HG03342 (cell line): ENCODE measurements at regions not wholly inside any gene's neighbourhood (a gene's known extent, or its start where the extent isn't known, plus 50 kb on each side); places are given as distances from the start of the nearest gene placed in this dataset.

Experiments
- ATAC-seq: cut with Tn5 transposase; IDR thresholded peaks from one replicate; pipeline ENCODE4 v1.9.1; 2021; ENCODE audit warnings: mild to moderate bottlenecking, moderate library complexity; ENCODE audit not compliant: unreplicated experiment

DNA sequence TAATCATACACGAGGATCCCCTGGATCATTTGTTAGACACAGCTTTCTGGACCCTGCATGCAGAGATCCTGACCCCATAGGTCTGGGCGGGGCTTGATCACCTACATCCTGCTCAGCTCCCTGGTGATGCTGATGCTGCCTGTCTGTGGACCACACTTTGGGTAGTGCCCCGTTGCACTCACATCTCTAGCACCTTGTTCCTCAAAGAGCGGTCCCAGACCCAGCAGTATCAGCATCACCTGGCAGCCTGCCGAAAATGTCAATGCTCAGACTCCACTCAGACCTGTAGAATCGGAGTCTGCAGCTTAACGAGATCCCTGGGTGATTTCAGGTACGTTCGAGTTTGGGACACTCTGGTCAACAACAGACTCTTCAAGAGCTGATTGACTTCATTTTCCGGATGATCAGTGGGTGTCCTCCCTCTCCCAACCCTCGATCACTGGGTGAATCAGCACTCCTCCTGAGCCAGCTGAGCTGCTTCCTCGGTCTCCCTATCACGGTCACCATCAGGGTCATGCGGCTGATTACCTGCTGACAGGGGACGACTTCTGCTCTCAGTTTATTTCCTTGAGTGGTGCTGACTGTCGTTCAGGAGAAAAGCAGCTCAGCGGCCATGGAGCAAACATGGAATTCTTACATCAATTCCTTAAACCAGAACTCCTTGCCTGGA, 150.6 kb upstream of the RAB12 start:
- ATAC-seq: no peak

DNA sequence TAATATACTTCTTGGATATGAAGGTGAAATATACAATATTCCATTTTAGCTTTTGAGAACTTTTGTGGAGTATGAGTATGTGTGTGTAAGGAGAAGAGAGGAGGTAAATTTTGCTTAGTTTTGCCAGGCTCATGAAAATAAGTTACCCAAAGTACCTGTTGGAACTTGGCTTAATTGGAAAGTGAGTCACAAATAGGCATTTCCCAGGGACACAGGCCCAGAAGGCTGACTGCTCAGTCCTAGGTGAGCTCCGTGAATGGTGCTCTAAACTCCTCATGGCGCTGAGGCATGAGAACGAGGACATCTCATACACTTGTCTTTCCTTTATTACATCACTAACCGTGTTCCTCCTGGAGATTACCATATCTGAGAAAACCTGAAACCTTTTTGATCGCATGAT, 148.5 kb upstream of the RAB12 start:
- no peak for ATAC-seq

DNA sequence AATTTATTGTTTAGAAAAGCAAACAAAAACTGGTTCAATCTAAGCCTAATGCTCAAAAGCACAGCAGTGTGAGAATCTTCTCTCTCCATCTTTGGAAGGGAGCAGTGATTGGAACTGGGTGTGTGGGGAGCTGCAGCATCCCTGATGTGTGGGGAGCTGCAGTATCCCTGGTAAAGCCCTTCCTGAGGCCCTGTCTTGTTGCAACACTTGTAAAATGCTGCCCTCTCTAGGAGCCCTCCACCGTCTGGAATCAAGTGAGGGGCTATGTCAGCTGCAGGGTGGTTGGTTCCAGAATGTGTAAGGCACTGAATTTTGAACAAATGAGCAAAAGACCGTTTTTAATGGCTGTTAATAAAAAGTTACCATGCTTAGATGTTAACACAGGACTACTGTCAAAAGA, 147.7 kb upstream of the RAB12 start:
- no peak for ATAC-seq

DNA sequence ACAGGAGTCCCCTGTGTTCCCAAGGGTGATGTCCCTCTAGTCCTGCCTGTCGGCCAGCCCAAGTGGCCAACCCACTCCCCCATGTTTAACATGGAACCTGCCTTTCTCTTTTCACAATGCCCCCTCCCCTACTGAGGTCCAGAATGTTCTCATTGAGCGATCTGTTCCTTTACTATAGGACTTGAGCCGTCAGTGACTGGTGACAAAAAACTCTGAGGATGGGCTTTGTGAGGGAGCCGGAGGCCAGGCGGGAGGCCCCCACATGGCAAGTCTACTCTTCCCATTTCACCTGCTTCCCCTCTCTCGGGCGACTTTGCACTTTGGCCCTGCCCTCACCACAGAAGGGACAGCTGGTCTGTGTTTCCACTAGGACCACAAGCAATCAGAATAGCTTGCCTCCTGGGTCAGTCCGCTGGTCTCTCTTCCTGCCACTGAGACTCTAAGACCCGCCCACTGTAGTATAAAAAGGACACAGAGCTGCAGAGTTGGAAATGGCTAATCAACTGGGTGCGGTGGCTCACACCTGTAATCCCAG, 146.5 kb upstream of the RAB12 start:
- no peak for ATAC-seq

DNA sequence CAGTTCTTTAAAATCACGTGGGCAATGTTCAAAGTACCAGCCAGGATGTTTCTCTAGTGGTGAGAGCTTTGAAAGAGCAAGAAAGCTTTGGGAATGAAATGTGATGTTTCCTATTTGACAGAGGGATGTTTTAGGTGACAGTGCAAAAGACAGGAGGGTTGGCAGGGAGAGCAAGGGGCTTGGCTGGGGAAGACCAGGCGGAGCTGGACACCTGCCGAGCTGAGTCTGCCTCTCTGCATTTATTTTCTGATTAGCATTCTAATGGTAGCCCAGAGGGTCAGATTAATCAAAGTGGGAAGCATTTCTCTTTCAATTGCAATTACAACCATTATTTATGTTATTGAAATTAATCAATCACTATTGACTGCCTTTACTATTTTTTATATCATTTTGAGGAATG, 145.4 kb upstream of the RAB12 start:
- no peak for ATAC-seq

DNA sequence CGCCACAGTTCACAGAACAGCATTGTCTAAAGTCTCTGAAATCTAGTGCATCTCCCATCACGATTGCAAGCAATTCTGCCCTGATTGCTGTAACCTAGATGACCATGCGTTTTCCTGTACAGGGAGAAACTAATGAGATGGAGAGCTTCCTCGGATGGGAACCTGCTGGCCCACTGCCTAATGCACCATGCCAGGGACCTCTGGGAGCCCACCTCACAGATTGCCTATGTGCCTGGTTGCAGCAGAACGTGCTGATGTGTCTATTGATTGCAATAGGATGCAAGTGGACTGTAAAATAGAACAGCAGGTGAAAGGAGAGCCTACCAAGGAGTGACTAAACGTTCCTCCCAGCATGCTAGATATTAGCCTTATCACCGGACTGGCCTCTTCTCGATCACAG, 141.0 kb upstream of the RAB12 start:
- ATAC-seq: no peak

DNA sequence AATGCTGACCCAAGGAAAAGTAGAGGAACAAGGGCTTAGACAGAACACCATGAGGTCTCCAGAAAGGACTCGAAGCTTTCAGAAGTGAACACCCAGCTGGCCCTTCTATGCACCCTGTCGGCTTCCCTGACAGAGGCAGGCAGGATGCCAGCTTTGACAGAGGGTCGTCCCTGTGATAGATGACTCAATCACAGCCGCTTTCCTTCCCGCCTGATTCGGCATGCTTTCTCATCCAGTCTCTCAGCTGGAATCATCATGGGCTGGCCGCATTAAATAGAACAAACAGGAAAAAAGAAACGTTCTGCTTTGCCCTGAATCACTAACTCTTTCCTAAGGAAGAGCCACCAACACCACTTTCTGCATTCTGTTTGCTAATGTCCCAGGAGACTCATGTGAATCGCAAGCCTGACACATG, 140.3 kb upstream of the RAB12 start:
- ATAC-seq: no peak

DNA sequence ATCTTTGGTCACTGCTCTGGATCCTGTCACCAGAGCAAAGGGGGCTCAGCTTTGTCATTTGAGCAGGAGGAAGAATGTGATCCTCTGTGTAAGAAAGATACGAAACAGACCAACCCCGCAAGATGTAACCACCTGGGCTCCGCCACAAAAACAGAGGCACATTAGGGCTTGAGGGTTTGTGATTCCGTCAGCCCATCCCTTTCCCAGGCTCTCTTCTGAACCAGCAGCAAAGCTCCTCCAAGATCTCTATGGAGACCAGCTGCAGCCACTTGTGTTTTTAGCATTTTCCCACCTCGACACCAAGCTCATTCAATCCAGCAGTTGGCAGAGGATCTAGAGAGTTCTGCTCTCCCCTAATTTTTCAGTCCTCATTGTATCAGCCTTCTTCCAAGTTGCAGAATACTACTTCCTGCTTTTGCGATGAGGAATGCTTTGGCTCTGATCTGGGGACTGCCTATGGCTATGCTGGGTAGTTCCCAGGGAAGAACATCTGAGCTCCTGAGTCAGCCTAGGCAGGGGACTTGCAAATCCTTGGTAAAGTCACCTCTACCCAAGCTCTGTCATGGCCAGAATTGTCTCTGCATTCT, 139.6 kb upstream of the RAB12 start:
- ATAC-seq: no peak

DNA sequence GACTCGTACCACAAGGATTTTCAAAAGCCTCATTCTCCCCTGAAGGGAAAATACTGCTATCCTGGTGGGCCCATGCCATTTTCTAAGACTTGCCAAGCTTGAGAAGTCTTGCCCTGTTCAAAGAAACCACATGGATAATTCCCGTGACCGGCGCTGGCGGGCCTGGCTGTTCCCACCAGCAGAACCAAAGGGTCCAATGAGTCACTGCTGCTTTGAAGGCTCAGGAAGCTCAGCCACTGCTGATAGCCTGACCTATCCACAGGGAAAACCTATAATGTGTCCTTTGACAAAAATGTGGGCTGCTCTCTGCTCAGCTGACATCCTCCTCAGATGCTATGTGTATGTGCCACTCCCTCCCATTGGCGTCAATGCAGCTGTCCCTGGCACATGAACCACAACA, 137.9 kb upstream of the RAB12 start:
- ATAC-seq: no peak

DNA sequence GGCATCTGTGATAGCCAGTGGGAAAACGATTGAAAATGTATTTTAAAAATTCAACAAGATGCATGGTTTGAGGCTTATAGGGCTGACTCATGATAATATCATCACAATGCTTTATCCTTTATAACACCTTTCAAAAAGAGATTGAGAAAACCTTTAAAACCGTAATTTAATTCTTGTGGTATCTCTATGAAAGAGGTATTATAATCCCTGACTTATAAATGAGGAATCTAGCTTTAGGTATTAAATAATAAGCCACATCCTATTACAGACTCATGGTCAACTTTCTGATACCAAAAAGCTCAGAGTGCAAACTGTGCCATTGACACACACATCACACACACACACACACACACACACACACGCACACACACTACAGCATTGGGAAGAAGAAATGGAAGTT, 134.6 kb upstream of the RAB12 start:
- ATAC-seq: no peak

DNA sequence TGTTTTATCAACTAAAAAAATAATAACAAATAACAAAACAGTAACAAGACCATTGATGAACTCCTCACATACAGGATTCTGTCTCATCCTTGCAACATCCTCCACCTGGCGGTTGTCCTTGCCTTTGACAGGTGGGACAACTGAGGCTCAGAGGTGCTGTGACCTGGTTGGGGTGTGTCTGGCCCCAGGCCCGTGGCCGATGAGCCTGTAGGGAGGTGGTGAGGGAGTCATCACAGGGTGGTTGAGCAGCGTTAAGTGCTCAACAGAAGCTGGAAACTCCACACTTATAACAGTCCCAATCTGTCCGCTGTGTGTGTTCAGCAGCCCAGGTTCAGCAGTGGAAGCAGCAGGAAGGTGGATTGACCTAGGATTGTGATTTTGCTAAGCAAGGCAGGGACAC, 131.6 kb upstream of the RAB12 start:
- no peak for ATAC-seq

DNA sequence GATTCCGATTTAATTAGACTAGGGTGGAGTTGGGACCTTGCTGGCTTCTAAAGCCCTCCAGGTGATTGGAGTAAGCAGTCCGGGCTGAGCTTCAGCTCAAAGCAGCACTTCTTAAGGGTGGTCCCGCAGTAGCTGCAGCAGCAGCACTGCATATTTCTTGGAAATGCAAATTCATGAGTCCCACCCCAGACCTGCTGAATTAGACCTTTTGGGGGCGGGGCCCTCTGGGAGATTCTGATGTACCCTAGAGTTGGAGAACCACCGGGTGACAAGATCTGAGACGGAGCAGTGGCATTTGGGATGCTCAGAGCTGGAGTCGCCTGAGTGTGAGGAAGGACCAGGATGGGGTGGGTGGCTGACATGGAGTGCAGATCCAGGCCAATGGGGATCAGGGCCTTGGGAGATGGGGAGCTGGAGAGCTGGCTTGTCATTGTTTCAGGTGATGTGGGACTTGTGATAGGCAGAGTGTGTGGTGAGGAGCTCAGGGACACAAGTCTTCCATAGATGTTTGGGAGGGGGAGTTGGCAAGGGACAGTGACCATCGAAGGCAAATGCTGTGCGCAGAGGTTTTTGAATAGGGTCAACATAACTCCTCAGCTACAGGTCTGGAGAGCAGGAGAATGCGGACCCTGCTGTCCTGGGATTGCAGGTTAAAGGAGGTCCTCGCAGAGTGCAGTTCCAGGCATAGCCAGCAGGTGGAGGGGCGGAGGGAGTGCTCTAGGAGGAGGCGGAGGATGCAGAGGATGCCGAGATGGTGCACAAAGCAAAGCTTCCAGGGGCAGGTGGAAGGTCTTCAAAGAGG, 130.9 kb upstream of the RAB12 start:
- ATAC-seq: peak; percentile 77

DNA sequence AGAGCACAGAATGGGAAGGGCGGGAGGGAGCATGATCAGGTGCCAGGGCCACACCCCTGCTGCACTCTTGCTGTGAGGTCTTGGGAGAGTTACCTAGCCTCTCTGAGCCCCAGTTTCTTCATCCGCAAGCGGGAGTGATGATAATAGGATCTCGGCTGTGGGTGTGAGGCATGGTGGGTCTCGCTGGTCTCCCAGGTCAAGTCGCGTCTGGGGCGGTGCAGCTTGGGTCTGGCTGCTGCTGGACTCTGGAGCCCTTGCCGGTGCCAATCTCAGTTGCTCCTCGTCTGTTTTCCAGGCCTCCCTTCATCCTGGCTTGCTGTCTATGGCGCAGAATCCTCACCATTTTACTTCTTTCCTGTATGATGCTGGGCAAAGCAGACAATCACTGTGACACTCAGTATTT, 130.3 kb upstream of the RAB12 start:
- ATAC-seq: no peak

DNA sequence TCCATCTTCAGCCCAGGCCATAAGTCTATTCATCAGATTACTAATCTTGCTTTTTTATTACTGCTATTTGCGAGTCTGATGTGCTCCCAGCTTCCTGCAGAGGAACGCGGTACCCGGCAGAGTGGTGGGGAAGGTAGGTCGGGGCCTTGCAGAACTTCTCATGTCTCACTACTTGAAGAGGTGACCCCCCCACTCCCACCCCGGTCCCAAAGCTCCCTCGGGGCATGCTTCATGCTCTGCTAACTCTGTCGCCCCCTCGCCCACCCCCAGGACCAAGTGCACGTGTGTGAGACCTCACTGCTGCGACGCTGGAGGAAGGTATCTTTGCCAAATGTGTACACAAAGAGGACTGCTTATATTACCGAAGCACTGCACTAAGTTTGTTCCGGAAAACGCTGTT, 129.4 kb upstream of the RAB12 start:
- ATAC-seq: no peak

DNA sequence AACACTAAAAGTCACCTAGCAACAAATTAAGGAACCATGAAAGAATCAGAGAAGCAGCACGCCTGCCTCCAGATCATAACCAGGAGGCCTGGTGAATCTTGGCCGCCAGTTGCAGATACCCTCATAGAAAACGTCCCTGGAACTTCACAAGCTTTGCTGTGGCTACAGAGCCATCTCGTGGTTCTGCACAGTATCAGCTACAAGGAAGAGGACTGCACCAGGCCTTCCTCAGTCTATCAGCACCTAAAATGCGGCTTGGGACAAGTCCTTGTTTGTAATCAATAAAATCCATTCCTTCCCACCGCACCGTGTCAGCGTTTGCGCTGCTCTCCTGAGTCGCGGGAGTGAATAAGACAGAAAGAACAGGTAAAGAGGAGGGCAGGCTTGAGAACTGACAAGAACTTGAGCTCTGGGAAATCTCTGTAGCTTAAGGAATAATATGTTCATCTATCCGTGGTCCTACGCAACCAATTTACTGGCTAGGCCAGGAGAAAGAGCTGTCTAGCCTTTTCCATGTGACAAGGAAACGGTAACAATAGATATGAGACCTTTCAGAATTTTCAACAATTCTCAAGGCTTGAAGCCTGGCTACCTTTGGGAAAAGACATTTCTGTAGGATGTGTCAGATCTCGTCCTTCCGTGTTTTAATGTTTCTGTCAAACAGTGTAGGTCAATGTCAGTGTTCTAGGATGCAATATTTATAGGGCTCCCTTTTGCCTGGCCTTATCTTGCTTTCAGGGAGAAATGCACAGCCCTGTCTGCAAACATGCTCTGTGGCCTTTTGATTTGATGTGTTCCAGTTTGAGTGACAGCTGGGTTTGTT, 128.5 kb upstream of the RAB12 start:
- ATAC-seq: no peak

DNA sequence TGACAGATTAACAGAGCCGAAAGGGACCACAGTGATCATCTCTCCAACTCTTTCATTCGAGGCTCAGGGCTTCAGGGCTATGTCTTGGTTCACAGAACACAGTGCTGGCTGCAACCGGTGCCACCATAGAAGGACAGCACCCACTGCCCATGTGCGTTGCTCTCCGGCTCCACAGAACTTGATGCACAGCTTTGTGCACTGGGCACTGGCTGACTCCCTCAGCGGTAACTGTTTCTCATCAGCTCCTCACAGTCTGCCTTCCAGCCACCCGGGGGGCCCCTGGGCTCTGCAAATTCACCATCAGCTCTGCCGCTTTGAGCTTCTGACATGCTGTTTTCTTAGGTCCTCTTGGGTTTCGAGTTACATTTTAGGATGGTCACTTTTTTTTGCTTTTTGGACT, 124.3 kb upstream of the RAB12 start:
- ATAC-seq: no peak

DNA sequence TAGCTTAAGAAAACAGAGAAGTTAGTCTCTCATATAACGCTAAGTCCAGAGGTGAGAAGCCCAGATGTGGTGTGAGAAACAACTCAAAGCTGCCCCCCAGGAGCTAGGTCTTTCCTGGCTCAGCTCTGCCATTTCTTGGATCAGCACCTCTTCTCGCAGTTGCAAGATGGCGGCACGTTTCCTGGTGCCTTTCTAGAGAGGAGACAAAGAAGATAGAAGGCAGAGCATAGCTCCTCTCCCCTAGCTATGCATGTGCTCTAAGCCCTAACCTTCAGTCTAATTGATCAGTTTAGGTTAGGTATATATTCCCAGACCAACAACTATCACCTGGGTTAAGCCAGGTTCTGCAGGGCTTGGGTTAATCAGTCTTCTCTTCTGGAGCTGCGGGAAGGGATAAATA, 119.5 kb upstream of the RAB12 start:
- ATAC-seq: no peak

DNA sequence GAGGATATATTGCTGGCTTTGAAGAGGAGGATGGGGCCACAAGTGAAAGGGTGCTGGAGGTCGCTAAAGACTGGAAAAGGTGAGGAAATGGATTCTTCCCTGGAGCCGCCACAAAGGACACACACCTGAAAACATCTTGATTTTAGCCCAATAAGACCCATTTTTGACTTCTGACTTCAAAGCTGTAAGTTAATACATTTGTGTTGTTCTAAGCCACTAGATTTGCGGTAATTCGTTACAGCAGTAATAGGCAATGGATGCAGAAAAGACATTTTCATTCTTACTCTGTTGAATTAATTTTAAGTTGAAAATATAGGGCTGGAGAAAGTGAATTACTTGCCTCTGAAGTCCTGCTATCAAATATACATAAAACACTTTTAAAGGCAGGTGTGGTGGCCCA, 117.7 kb upstream of the RAB12 start:
- ATAC-seq: no peak

DNA sequence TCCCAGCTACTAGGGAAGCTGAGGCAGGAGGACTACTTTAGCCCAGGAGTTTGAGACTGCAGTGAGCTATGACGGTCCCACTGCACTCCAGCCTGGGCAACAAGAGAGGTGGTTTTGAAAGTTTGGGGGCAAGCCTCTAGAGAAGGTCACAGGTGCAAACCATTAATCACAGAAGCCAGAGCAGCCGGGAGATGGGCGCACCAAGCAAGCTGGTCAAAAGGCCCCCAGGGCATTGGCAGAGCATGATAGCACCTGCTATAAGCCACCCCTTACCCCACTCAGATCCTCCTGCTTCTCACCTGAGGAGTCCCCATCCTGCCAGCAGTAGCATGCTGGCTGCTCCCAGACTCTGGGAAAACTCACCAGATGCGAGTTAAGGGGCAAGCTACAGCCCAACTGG, 116.1 kb upstream of the RAB12 start:
- ATAC-seq: no peak

DNA sequence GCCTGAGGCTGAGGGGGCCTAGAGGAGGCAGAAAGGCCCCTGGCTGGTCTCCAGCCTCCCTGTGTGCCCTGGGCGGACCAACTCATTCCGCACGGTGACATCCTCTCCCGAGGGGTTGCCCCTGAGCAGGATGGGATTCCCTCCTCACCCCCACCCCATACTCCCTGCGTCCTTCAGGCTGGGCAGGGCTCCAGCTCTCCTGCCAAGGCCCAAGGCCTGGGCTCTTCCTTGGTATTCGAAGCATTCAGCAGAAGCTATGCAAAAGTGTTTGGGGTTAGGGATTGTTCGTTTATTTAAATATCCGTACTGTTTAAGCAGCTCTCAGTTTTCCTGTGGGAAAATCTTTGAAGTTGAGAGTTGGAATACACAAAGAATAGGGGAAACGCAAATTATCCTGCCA, 113.1 kb upstream of the RAB12 start:
- ATAC-seq: no peak

DNA sequence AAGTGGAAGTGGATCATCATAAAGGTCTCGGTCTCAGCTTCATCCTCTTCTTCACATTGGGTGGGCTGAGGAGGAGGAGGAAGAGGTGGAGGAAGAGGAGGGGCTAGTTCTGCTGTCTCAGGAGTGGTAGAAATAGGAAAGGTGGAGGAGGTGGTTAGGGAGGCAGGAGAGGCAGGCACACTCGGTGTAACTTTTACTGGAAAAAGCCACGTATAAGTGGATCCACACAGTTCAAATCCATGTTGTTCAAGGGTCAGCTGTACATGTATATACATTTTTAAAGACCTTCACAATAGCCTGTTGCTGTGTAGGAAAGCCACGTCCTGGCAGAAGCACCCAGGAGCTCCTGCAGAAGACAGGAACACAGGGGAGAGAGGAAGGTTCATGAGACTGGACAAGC, 110.3 kb upstream of the RAB12 start:
- ATAC-seq: no peak
